Fibroblast of skin of right quadriceps (primary cell): ENCODE measurements at regions not wholly inside any gene's neighbourhood (a gene's known extent, or its start where the extent isn't known, plus 50 kb on each side); places are given as distances from the start of the nearest gene placed in this dataset.

Source experiments
- DNase-seq: peaks from one replicate; pipeline ENCODE4 v3.0.0-alpha.2; 2013

DNA sequence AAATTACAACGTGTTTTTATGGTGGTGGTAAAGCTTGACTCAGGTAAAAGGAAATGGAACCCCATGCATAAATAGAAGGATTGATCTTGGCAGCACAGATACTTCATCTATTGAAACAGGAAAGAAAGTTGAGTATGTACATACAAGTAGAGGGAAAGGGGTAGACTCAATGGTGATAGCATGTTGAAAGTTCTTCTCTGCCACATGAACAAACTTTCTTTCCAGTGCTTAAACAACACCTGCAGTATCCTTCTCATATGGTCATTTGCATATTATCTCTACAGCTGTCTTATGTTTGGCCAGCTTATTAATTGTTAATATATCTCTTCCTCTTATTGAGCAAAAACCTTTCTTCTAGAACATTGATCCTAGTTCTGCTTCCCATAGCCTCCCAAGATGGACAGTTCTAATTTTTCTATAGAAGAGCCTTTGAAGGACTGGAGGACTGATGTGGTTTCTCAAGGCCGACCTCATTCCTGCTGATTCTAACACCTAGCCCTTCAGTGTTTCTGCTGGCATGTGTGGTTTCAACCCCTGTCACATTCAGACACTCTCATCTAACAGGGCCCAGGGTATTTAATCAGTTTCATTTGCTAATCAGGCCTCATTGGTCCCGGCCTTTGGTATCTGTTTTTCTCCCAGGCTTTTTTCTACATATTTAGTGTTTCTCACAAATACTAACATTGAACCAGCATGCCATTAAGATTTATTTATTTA lies 108.1 kb upstream of the SPRY1 start:
- no peak for DNase-seq

- DNase-seq, result no peak
Measured at GRCh38 chr4:123291329-123291728, 105.3 kb upstream of the SPRY1 start.

GRCh38 chr4:123297836-123298235 lies 98.8 kb upstream of the SPRY1 start:
- no peak for DNase-seq

DNA sequence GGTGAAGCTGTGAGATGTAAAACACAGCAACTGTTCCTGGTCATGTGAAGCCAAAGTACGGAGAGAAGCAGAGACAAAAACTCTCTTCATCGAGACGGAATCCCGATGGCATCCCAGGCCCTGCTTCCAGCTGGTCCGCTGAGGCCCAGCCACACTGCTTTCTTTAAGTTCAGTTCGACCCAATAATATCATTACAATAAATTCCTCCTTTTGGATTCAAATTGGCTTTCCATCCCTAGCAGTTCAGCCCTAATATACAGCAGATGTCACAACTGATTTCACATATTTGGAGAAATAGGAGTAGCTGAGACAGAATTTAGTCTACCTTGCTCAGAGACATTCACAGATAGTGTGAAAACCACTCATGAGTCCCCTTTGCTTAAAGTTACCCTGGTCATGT lies 98.3 kb upstream of the SPRY1 start:
- DNase-seq, result no peak

DNA sequence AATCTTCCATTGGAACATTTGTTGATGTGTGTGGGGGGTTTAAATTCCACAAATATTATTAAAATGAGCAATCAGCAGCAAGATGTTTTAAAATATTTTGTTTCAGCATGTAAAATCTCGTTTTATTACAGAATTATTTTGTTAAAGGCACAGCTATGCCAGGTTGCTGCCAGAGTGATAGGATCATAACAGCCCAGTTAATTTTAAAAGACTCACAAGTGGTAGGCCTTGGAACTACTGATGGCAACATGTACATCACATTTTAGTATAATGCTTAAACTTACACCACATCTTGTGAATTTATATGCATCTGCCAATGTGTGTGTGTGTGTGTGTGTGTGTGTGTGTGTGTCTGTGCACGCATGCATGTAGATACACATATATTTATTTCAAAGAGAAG lies 97.8 kb upstream of the SPRY1 start:
- peak; percentile 15 for DNase-seq

DNA sequence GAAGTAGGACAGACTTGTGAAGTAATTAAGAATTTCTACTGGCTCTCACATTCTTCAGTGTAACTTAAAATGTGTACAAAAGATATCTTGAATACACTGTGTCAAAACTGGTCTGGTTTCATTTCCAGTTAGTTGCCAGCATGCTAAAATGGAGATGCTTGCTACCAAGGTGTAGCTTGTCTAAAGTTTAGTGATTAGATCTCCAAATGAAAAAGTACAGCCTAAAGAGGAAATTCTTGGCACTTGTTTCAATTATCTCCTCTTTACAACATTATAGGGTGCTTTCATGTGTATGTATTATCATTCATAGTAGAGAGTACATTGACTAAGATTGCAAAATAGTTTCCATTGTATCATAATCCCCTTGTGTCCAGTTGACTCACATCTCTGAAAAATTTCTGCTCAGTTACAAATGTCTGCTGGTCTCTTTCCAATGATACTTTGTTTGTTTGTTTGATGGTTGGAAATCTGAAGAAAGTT lies 97.3 kb upstream of the SPRY1 start:
- peak; percentile 79 for DNase-seq

- no peak for DNase-seq
Measured at GRCh38 chr4:123300222-123301039, 96.2 kb upstream of the SPRY1 start.

GRCh38 chr4:123301923-123302322 lies 94.7 kb upstream of the SPRY1 start:
- DNase-seq, result no peak

- DNase-seq, result no peak
Measured at GRCh38 chr4:123304151-123304964, 92.2 kb upstream of the SPRY1 start.

GRCh38 chr4:123305736-123306135 lies 90.9 kb upstream of the SPRY1 start:
- no peak for DNase-seq

GRCh38 chr4:123306769-123307168 lies 89.8 kb upstream of the SPRY1 start:
- no peak for DNase-seq

- no peak for DNase-seq
Measured at GRCh38 chr4:123308667-123309066, 87.9 kb upstream of the SPRY1 start.

DNA sequence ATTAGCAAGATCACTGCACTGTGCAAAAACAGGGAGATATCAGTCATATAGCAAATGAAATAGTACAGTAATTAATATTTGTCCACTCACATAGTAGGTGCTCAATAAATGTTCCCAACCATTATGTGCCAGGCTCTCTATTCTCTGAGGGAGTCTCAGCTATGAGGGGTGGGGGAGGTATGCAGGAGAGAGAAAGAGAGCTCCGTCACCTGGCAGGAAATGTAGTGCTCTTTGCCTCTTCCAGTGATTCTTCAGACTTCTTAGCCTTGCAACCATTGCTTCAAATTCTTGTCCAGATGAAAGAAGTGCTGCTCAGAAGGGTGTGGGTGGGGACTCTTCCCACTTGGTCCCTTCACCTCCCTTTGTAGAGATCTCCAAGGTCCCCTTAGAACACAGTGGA lies 84.5 kb upstream of the SPRY1 start:
- no peak for DNase-seq

GRCh38 chr4:123312951-123313592 lies 83.5 kb upstream of the SPRY1 start:
- no peak for DNase-seq

DNA sequence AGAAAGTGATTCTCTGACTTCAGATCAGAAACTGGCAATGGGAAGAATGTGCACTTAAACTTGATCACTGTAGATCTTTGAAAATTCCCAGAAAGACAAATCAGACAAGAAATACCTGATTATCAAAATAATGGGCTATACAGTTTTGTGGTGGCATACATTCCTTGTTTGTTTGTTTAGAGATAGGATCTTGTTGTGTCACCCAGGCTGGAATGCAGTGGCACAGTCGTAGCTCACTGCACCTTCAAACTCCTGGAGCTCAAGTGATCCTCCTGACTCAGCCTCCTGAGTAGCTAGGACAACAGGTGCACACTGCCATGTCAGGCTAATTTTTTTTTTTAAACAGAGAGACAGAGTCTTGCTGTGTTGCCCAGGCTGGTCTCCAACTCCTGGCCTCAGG lies 81.0 kb upstream of the SPRY1 start:
- no peak for DNase-seq

DNA sequence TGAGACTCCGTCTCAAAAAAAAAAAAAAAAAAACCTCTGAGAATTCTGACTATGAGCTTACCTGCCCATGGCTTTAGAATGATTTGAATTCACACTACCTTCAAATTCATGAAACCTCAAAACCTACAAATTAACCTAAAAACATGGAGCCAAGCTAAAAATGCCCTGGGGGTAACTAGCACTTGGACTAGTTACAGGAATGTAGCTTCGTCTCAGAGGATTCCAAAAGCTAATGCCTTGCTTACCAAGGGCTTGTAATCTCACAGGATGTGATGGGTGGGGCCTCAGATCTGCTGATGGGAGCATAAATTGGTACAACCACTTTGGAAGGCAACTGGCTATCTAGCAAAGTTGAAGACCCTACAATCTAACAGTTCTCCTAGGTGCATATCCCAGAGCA lies 79.4 kb upstream of the SPRY1 start:
- DNase-seq, result no peak

DNA sequence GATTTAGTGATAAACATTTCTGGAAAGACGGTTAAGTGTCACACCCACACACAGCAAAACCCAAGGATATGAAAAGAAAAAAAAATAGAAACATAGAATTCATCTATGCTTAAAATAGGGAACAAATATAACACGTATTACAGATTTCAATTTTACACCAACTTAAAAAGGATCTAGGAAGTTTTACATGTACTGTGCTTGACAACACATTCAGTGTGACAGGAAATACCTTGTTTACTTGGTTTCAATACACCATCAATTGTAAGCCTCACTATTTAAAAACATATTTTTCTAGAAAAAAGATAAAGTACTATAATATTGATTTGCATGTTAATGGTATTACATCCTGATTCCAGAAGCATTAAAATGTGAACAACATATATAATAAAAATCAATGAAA lies 77.0 kb upstream of the SPRY1 start:
- DNase-seq, result no peak

DNA sequence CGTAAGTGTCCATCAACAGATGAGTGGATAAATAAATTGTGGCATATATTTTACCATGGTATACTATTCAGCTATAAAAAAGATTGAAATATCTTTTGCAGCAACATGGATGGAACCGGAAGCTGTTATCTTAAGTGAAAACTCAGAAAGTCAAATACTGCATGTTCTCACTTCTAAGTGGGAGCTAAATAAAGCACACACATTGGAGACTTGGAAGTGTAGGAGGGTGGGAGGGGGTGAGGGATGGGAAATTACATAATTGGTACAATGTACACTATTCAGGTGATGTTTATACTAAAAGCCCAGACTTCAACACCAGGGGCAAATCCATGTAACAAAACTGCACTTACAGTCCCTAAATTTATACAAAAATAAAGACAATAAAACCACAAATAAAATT lies 72.6 kb upstream of the SPRY1 start:
- DNase-seq, result no peak

GRCh38 chr4:123325241-123325681 lies 71.3 kb upstream of the SPRY1 start:
- DNase-seq, result no peak

DNA sequence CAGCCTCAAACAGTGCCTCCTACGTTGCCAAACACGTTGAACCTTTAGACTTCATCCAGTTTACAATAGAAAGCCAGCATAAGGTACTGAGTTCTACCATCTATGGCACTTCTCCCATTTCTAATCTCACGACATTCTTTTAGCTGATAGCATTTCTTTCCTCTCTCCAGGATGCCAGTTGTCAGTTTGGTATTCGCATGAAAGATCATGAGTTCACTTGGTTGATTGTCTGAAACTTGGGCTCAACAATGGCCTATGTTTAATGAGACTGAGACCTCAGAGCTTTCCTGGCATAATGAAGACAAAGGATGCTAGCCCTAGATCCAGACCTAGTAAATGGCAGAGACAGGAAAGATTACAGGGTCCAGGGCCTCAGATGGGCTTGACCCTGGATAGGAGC lies 69.2 kb upstream of the SPRY1 start:
- DNase-seq, result no peak

DNA sequence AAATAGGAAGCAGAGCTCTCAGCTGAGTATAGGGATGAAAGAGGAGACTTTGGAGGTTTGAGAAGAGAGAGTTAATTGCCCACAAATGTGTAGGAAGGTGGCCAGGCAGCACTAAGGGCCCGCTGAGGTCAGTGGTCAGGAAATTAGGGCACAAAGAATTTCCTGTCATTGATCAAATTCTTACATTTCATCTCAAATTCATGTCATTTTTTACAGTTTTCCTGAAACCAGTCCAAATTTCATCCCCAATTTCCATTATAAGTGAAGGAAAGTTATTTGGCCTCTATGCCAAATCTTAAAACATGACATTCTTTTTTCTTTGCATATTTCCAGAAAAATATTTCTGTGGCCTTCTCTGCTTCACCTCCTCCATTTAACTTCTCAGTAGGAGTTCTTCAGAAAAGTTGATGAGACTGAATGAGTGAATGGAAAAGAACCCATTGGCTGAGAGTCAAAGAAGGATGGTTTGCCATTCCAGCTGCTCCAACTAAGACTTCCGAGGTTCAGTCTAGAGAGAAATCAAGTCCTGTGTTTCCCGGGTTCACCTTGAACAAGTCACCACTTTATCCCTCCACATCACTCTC lies 68.7 kb upstream of the SPRY1 start:
- no peak for DNase-seq

GRCh38 chr4:123338715-123339114 lies 57.9 kb upstream of the SPRY1 start:
- no peak for DNase-seq
